Stimulated activated CD4-positive, alpha-beta T cell treated with anti-CD3 and anti-CD28 coated beads, Interleukin-2, amount 100 ng/mL, for 4 hours (primary cell): ENCODE measurements at regions not wholly inside any gene's neighbourhood (a gene's known extent, or its start where the extent isn't known, plus 50 kb on each side); places are given as distances from the start of the nearest gene placed in this dataset.

ENCODE experiments used
- DNase-seq: peaks from one replicate; pipeline ENCODE4 v3.0.0-alpha.2; 2020; ENCODE audit warnings: low read depth

DNA sequence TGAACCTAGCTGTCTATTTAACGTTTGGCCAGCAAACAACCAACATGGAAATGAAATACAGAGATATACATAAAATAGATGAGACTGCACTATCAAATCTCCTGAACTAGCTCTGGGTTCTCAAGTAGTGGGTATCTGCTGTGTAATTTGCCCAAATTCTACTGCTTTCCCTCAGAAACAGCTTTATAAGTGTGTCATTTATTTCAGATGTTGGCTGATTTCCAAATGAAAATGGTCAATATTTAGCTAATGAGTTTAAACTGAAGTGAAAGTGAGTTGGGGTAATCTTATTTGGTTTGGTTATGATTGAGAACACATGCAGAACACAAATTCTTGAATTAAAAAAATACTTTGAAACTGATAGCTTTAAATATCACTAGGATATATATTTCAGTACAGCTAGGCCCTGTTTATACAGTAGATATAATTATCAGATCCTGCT, 601.7 kb upstream of the CXADR start:
- no peak for DNase-seq

DNA sequence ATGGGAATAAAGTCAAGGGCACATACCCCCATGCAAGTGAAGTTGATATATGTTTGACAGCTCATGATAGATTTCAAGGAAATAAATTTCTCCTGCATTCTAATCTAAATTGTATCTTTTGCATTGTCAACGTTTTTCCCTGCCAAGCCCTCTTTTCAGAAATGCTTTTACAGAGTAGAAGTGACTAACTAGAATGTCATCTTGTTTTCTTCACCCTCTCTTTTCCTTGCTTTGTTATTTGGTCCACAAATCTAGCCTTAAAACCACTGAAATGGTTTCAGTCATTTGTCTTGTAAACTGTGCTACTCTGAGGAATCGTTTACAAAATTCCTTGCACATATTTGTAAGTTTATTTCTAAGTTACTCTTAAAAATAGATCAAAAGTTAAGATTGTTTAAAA, 600.8 kb upstream of the CXADR start:
- no peak for DNase-seq

DNA sequence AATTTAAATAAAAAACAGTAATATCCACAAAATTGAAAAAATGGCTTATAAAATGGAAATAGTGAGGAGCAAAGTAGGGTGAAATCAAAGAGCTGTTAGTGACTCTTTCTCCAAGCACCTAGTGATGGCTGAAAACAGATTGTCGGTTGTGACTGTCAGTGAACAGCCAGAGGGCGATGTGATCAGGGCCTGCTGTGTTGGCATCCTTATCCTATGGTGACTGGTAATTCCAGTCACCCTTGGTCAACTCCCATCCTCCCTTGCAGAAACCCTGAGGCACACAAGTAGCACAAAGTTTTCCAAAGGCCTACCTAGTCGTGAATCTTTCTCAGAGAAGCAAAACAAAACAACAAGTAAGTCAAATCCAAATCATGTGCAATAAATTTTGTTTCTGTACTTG, 599.8 kb upstream of the CXADR start:
- DNase-seq = no peak

DNA sequence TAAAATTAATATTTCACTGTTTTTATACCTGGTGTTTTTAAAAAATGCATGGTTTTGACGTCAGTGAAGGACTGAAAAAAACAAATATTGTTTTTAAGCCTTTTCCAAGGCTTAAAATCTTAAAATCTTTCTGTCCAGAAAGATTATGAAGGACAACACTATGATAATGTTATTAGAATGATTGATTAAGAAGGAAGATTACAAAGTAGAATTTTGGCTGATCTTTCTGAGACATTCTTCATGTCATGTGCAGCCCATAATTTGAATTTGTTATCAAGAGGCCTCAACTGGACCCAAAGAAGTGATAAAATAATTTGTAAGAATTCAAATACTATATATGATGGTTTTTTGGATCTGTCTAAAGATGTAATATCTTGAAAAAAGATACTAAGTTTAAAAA, 584.4 kb upstream of the CXADR start:
- no peak for DNase-seq

DNA sequence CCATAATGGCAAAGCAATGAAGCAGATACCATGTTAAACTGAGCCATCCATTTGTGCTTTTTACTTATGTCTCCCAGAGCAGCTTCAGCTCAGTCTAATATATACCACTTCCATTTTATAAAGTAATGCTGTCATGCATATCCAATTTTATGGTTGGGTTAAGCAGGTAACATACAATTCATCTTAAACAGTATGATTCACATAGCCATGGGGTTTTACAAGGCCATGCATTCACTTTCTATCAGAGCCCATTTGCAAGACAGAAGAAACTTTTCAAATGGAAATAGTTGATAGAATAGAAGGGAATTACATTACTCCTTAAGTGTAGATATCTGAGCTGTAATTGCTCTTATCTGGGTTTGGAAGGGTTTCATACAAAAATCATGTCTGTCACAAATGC, 580.5 kb upstream of the CXADR start:
- no peak for DNase-seq

DNA sequence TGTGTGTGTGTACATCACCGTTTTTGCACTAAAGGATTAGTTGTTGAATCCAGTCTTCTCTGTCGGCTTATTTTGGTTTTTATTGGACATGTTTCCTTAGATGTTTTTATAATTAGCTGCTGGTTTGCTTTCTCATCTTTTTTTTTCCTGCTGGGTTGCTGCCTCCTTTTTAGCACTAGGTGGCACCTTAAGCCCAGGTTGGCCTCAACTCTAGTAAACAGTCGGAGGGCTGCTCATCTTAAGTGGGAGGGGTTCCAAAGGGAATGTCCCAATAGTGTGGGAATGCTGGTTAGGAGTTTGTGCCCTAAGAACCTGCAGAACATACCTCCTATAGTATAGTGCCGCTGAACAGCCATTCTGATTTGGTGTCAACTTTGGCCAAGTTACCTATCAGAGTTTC, 570.1 kb upstream of the CXADR start:
- no peak for DNase-seq

DNA sequence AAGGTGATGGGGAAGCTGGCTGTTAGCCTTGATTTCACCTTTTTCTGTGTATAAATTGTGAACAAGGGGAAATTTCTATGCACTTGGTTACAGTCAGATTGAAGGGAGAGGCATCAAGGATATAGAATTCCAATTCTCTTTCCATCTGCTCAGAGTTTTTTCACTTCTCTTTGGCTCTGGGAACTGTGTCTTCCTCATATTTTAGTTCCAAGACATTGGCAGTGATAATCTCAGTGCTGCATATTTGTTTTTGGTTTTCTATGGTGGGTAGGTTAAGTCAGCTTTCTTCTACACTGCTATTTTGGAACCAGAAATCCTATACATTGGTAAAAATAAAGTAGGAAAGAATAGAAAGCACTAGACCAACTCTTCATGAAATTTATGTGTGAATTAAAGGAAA, 569.6 kb upstream of the CXADR start:
- DNase-seq = no peak

DNA sequence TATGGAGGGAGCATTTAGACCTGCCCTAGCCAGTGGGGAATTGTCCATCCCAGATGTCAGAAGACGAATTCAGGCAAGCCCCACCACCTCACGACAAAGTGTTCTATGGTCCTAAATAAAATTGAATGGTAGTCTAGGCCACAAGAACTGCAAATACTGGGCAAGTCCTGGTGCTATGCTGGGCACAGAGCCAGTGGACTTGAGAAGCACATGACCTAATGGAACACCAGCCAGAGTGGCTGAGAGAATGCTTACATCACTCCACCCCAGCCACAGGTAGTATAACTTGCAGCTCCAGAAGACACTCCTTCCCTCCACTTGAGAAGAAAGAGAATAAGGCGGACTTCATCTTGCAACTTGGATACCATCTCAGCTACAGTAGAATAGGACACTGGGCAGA, 567.3 kb upstream of the CXADR start:
- no peak for DNase-seq

DNA sequence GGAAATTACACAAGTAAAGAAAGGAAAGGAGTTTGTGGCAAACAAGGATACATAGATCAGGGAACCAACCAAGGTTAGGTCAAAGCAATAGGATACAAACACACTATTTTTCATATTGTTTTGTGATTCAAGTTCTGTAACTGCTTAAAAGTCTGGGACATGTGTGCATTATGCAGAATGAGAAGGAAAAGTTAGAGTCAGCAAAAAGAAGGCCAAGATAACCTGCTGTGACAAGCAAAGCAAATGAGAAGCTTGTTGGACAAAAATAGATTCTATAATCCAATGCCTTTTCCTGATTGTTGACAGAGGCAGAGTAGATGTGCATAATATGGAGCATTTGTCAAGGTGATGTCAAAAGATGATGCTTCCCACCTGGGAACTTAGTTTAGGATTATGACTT, 556.0 kb upstream of the CXADR start:
- DNase-seq = no peak

DNA sequence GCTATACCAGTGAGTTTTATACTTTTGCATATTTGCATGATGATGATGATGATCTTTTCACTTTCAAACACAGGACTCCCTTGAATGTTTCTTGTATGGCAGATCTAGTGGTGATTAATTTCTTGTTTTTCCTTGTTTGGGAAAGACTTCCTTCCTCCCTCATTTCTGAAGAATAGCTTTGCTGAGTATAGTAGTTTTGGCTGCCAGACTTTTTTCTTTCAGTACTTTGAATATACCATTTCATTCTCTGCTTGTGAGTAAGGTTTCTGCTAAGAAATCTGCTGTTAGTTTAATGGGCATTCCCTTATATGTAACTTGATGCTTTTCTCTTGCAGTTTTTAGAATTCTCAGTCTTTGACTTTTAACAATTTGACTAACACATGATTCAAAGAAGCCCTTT, 547.4 kb upstream of the CXADR start:
- DNase-seq = no peak

DNA sequence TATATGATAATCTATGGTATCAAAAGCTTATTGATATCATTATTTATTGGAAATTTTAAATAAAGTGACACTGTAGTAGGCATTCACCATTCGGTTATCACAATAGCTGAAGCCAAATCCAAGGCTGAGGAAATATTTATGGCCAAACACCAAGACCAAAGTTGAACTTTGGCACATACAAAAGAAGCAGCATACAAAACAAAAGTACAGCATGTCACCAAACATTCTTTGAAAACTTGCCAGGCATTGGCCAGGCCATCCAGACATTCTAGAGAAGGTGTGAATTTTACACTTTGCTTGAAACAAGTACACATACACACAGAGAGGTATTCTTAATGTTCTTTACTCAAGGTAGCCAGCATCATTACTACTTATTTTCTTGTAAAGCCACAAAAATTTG, 544.4 kb upstream of the CXADR start:
- DNase-seq = no peak

DNA sequence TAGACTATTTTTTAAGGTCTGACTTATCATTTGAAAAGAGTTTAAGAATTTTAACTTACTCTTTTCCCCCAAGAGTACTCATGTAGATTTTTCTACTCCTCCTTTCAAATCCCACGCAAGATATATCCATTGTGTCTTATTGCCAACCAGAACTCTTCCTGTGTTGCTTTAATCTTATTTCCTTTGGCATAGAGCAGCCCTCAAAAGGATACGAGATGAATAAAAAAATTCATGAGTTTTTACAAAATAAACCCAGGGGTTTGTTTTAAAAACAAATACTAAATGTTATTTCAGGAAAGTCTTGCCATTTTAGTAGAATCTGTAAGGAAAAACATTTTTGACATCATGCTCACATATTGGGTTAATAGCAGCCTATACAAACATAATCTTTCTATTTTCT, 543.2 kb upstream of the CXADR start:
- DNase-seq = no peak

DNA sequence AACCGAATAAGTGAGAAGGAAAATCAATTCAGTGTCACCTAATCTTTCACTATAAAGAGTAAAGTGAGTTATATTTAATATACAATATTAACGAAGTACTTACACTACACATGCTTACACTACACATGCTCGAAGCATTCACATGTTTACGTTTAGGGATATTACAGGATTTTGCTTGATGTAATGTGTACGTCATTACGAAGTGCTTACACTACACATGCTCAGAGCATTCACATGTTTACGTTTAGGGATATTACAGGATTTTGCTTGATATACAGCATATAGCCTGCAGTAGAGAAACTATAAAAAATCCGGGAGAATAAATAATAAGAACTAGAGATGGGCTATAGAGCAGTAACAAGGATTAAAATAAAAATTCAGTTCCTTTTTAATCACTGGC, 538.8 kb upstream of the CXADR start:
- DNase-seq = no peak

DNA sequence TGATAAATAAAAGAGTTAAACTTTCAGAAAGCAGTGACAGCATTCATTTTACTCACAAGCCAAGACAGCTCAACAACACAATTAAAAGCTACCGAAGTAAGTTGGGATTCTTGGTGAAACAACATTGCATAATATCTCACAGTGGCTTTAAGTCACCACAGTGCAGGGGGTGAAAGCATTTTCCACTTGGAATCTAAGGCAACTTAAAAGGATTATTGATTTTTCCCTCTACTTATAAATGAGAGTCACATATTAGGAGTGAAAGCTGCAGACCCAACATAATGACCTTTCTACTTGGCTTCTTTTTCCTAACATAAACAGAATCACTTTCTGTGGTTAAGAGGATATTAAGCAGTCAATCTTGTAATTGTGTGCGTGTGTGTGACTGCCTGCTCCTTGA, 536.6 kb upstream of the CXADR start:
- no peak for DNase-seq

DNA sequence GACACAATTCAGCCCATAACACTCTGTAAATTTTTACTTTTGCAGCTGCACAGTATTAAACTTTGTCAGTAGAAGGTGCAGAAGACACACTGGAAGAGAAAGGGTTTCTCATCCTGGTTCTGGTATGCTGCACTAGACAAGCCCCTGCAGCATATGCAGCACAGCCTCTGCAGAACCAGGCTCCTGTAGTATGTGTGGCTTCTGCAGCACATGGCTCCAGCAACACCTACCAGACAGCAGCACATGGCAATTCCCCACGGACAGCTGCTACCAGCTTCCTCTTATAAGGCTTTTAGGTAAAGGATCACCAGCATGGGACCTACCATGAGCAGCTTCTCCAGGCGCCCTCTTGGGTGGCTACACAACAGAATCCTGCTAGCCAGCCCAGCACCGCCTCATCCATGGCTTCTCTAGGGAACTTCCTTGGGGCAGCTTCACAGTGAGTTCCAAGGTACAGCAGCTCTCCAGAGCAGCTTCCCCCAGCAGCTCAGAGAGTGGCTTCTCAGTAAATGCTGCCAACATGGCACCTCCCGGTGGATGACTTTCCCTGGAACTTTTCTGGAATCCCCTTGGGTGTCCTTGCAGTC, 534.4 kb upstream of the CXADR start:
- DNase-seq = no peak

DNA sequence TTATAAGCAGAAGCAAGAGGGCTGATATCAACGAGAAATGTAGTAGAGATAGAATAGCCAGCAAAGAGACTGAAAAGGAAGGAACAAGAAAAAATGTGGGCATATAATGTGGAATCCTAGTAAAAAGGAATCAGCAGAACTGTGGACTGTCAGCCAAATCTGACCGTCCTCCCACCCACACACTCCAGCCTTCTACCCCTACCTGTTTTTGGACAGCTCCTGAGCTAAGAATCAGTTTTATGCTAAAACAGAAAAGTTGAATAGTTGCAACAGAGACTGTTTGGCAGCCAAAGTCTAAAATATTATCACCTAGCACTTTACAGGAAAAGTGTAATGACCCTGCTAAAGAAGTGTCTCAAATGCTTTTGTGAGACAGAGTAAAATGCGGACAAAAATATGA, 533.3 kb upstream of the CXADR start:
- no peak for DNase-seq

DNA sequence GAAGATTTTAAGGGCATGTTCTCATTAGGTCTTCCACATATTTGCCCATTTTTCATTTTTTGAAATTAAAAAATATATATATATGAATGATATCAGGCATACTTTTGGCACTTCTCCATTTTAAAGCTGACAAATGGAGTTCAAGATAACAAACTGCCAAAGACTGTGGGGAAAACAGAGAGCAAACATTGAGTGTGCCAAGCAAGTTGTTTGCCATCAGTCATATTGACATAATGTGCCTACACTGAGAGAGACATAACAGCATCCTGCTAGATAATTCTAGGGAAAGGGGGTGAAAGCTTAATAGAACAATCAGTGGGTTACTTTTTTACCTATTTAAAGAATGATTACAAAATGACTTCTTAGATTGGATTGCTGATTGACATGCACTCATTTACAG, 529.4 kb upstream of the CXADR start:
- DNase-seq = no peak

DNA sequence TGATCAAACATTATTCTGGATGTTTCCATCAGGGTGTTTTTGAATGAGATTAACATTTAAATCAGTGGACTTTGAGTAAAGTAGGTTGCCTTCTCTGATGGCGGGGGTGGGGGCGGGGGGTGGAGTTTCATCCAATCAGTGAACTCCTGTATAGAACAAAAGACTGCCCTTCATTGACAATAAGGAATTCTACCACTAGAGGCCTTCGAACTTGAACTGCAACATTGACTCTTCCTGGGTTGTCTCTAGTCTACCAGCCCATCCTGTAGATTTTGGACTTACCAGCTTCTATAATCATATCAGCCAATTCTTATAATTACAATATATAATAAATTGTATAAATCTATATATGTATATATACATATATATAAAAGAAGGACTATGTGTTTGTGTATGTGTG, 520.4 kb upstream of the CXADR start:
- DNase-seq = no peak

DNA sequence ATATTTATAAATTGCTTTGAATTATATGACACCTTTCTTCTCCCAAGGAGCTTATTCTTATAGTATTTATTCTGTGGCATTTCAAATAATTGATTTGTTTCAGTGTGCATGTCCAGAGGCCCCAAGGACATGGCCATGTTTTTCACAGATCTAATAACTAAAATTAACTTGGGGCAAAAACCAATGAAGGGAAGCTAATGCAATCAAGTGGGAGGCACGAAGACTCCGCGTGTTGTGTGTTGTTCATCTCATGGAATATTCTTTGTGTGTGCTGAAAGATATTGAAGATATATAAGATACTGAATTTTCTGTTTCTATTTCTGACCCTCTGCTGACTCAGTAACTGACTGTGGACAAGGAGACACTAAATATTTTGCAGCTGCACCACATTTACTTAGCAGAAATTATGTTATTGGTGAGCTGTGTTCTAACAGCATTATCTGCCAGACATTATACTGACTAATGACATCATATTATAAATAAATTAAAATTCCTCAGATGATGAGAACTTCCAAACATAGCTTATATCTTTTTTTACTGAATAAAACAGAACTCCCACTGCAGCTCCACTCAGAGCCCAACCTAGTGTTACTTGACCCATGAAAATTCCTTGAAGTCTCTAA, 519.3 kb upstream of the CXADR start:
- no peak for DNase-seq

DNA sequence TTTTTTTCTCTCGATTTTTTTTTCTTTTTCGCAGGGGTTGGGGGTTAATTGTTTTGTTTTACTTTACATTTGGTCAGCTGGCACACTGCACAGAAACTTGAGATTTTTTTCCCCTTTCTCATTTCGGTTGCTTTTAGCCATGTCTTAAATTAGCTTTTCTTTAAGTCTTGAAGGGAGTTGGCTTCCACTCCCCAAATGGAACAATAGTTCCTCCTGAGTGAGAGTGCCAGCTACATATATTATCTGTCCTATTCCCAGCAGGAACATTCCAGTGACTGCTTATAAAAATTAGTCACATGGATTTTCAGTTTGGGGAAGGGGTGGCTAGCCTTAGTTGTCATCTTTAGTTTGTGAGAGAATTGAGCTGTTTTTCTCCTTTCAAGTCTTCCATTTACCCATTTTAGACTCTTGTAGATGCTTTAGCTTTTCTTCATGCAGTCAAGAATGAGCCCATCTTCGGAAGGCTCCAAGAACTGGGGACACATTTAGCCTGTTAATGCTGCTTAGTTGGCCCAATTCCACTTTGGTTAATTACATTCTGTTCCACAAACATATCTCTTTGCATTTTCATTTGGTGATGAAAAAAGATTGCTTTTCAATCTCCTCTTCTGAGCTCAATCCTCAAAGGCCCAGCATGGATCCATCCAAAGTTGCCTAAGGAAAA, 510.1 kb upstream of the CXADR start:
- DNase-seq = no peak

DNA sequence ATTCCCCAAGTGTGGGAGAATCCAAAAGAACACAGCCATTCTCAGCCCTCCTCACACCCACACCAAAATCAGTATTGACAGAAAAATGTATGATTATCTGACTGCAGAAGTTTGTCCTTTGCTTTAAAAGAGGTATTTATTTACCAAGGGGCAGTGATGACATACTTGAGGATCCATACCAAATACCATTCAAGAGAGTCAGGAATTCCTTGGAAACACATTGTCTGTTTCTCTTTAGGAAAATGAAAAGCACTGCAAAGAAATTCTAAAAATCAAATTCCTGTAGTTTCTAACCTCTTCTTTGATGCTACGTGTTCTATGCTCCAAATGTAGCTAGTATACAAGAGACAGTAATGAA, 509.6 kb upstream of the CXADR start:
- no peak for DNase-seq

DNA sequence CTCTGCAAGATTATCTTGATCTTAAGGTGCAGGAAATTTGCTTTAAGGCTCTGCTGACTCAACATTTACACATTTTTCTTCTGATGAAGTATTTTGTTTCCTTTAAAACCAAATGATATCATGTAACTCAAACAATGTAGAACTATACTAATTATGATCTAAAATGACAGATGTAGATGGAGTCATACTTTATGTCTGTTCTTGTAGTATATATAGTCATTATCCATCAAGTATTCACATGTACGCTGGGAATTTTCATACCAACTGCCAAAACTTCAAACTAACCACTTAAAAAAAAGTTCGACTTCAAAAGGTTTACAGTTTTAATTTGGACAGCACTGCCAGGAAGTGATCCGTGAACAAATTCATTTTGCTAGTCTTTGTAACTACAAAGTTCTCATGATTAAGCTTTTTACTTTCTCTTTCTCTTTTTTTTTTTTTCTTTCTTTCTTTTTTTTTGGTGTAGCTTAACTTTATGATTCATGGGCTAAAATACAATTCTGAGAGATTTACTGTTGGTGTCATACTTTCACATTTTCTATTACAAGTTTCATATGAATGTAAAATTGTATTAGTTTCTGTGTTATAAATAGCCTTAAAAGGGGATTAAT, 509.0 kb upstream of the CXADR start:
- no peak for DNase-seq

DNA sequence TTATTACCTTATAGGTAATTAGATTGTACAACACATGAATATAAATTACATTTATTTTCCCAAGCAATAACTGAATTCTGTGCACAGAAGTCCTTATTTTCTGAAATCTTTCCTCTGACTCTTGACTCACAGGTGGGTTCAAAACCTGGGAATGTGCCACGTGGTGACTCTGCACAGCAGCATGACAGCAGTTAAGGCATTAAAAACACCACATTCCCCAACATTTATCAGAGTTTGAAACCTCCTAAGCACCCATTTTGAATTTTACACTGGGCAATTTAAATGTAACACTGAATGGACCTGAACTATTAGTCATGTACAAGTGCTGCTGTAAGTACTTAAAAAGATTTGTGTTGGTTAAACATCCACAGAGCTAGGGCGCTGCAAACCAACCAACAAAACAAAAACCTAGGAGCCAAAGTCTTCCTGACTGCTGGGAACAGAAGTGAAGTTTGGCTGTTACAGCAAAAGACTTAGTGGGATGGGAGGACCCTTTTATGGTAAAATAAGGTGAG, 480.6 kb upstream of the CXADR start:
- DNase-seq = no peak
